ENCODE measurements at regions not wholly inside any gene's neighbourhood (a gene's known extent, or its start where the extent isn't known, plus 50 kb on each side); places are given as distances from the start of the nearest gene placed in this dataset.
"Not testable (repeated sequence)": the region's sequence is repeated elsewhere in the genome, so short reads cannot be mapped to it uniquely, and the experiment has no call there.

- no peak for DNase-seq (ENCODE audit: low read depth, low spot score)
- H3K4me3 ChIP-seq (ENCODE audit: low read length) = no peak overlapping the region
Observed at GRCh38 chr15:25134546-25134945, 179.8 kb downstream of the SNRPN start.

- H3K4me3 ChIP-seq (ENCODE audit: low read length) = no peak overlapping the region
- no peak for DNase-seq (ENCODE audit: low read depth, low spot score)
Observed at GRCh38 chr15:25136119-25136518, 181.3 kb downstream of the SNRPN start.

- no peak overlapping the region for H3K4me3 ChIP-seq (ENCODE audit: low read length)
- DNase-seq (ENCODE audit: low read depth, low spot score) = no peak
Observed at GRCh38 chr15:25137013-25137412, 182.2 kb downstream of the SNRPN start.

- no peak overlapping the region for H3K4me3 ChIP-seq (ENCODE audit: low read length)
- DNase-seq (ENCODE audit: low read depth, low spot score) = no peak
Observed at GRCh38 chr15:25169318-25169717, 214.5 kb downstream of the SNRPN start.

- no peak for DNase-seq (ENCODE audit: low read depth, low spot score)
- no peak overlapping the region for H3K4me3 ChIP-seq (ENCODE audit: low read length)
Observed at GRCh38 chr15:25170113-25170731, 215.4 kb downstream of the SNRPN start.

- no peak for DNase-seq (ENCODE audit: low read depth, low spot score)
- no peak overlapping the region for H3K4me3 ChIP-seq (ENCODE audit: low read length)
Observed at GRCh38 chr15:25170781-25171110, 216.0 kb downstream of the SNRPN start.

- H3K4me3 ChIP-seq (ENCODE audit: low read length) = no peak overlapping the region
- DNase-seq (ENCODE audit: low read depth, low spot score) = no peak
Observed at GRCh38 chr15:25171111-25171811, 216.5 kb downstream of the SNRPN start.

- DNase-seq (ENCODE audit: low read depth, low spot score) = no peak
Observed at GRCh38 chr15:25171856-25172687, 217.3 kb downstream of the SNRPN start.

GRCh38 chr15:25172691-25173090 is 217.9 kb downstream of the SNRPN start:
- H3K4me3 ChIP-seq (ENCODE audit: low read length) = no peak overlapping the region
- no peak for DNase-seq (ENCODE audit: low read depth, low spot score)

More at GRCh38 chr15:25171856-25172687, 217.3 kb downstream of the SNRPN start:
- no peak overlapping the region for H3K4me3 ChIP-seq (ENCODE audit: low read length)

GRCh38 chr15:25173241-25174028 is 218.6 kb downstream of the SNRPN start:
- no peak for DNase-seq (ENCODE audit: low read depth, low spot score)
- no peak overlapping the region for H3K4me3 ChIP-seq (ENCODE audit: low read length)

- not testable (repeated sequence) for H3K4me3 ChIP-seq (ENCODE audit: low read length); DNase-seq (ENCODE audit: low read depth, low spot score)
Observed at GRCh38 chr15:25174149-25174548, 219.4 kb downstream of the SNRPN start.

GRCh38 chr15:25175033-25175788 is 220.4 kb downstream of the SNRPN start:
- H3K4me3 ChIP-seq (ENCODE audit: low read length) = no peak overlapping the region
- DNase-seq (ENCODE audit: low read depth, low spot score) = no peak

GRCh38 chr15:25175789-25176615 is 221.2 kb downstream of the SNRPN start:
- no peak for DNase-seq (ENCODE audit: low read depth, low spot score)
- H3K4me3 ChIP-seq (ENCODE audit: low read length) = no peak overlapping the region

GRCh38 chr15:25176616-25176923 is 221.8 kb downstream of the SNRPN start:
- H3K4me3 ChIP-seq (ENCODE audit: low read length) = no peak overlapping the region
- no peak for DNase-seq (ENCODE audit: low read depth, low spot score)

GRCh38 chr15:25176991-25177954 is 222.5 kb downstream of the SNRPN start:
- DNase-seq (ENCODE audit: low read depth, low spot score) = no peak
- no peak overlapping the region for H3K4me3 ChIP-seq (ENCODE audit: low read length)

- no peak for DNase-seq (ENCODE audit: low read depth, low spot score)
- H3K4me3 ChIP-seq (ENCODE audit: low read length) = no peak overlapping the region
Observed at GRCh38 chr15:25177955-25178801, 223.4 kb downstream of the SNRPN start.

All from Jurkat, Clone E6-1 (cell line).